ENCODE measurements at regions not wholly inside any gene's neighbourhood (a gene's known extent, or its start where the extent isn't known, plus 50 kb on each side); places are given as distances from the start of the nearest gene placed in this dataset.

GRCh38 chr3:19093084-19093483 lies 55.2 kb upstream of the KCNH8 start:
- no peak for DNase-seq

GRCh38 chr3:19077388-19077787 lies 70.9 kb upstream of the KCNH8 start:
- no peak for DNase-seq

- no peak for DNase-seq
Measured at GRCh38 chr3:19075037-19075436, 73.3 kb upstream of the KCNH8 start.

- DNase-seq = no peak
Measured at GRCh38 chr3:19074257-19074900, 73.9 kb upstream of the KCNH8 start.

GRCh38 chr3:19073341-19074105 lies 74.8 kb upstream of the KCNH8 start:
- no peak for DNase-seq

GRCh38 chr3:19070325-19070724 lies 78.0 kb upstream of the KCNH8 start:
- no peak for DNase-seq

GRCh38 chr3:19065027-19065426 lies 83.3 kb upstream of the KCNH8 start:
- DNase-seq = no peak

GRCh38 chr3:19063936-19064335 lies 84.4 kb upstream of the KCNH8 start:
- no peak for DNase-seq

- DNase-seq = no peak
Measured at GRCh38 chr3:19060404-19060803, 87.9 kb upstream of the KCNH8 start.

GRCh38 chr3:19052874-19053273 lies 95.4 kb upstream of the KCNH8 start:
- DNase-seq = no peak

- DNase-seq = no peak
Measured at GRCh38 chr3:19046440-19046839, 101.9 kb upstream of the KCNH8 start.

GRCh38 chr3:19030522-19030839 lies 117.8 kb upstream of the KCNH8 start:
- no peak for DNase-seq

- DNase-seq = no peak
Measured at GRCh38 chr3:19029837-19030521, 118.3 kb upstream of the KCNH8 start.

GRCh38 chr3:19025441-19025840 lies 122.9 kb upstream of the KCNH8 start:
- no peak for DNase-seq

- no peak for DNase-seq
Measured at GRCh38 chr3:19022546-19022945, 125.8 kb upstream of the KCNH8 start.

GRCh38 chr3:19016851-19017250 lies 131.5 kb upstream of the KCNH8 start:
- no peak for DNase-seq

- DNase-seq = no peak
Measured at GRCh38 chr3:19013879-19014278, 134.4 kb upstream of the KCNH8 start.

GRCh38 chr3:19012846-19013245 lies 135.5 kb upstream of the KCNH8 start:
- DNase-seq = no peak

- no peak for DNase-seq
Measured at GRCh38 chr3:19002606-19003005, 145.7 kb upstream of the KCNH8 start.

- no peak for DNase-seq
Measured at GRCh38 chr3:18998069-18998468, 150.2 kb upstream of the KCNH8 start.

GRCh38 chr3:18992709-18993108 lies 155.6 kb upstream of the KCNH8 start:
- no peak for DNase-seq

- DNase-seq = no peak
Measured at GRCh38 chr3:18989237-18989795, 159.0 kb upstream of the KCNH8 start.

GRCh38 chr3:18988614-18989229 lies 159.6 kb upstream of the KCNH8 start:
- DNase-seq = no peak

Data from cerebellar nuclear complex (tissue), 1 donor.